Astrocyte (in vitro differentiated cells and primary cell): ENCODE measurements at regions not wholly inside any gene's neighbourhood (a gene's known extent, or its start where the extent isn't known, plus 50 kb on each side); places are given as distances from the start of the nearest gene placed in this dataset.

Experiments used
- DNase-seq: peaks from one replicate; pipeline ENCODE4 v3.0.0-alpha.2; 2010; ENCODE audit warnings: low read depth
- FAIRE-seq: peaks from 2 replicates; lab custom pipeline; 2011; peaks lifted over from hg19 to GRCh38; lab: Jason Lieb, UNC
- H2AFZ ChIP-seq: 2 replicates; pipeline ENCODE4 v1.6.0; 2012; ENCODE audit warnings: low read depth, low read length, inconsistent platforms
- H3K27ac ChIP-seq: 2 replicates; pipeline ENCODE4 v1.5.1; 2011; ENCODE audit warnings: low read depth, low read length, inconsistent platforms
- H3K27me3 ChIP-seq: 2 replicates; pipeline ENCODE4 v1.6.0; 2011; ENCODE audit warnings: low read length, inconsistent platforms; ENCODE audit not compliant: insufficient read depth
- H3K36me3 ChIP-seq: 2 replicates; pipeline ENCODE4 v1.5.1; 2011; ENCODE audit warnings: low read length, inconsistent platforms; ENCODE audit not compliant: insufficient read depth
- H3K4me1 ChIP-seq: 2 replicates; pipeline ENCODE4 v1.5.1; 2011; ENCODE audit warnings: low read length, inconsistent platforms; ENCODE audit not compliant: insufficient read depth
- H3K4me2 ChIP-seq: 2 replicates; pipeline ENCODE4 v1.6.0; 2012; ENCODE audit warnings: low read length, inconsistent platforms
- H3K4me3 ChIP-seq: 2 replicates; pipeline ENCODE4 v1.5.1; 2011; ENCODE audit warnings: low read depth, mild to moderate bottlenecking, low read length, inconsistent platforms; ENCODE audit not compliant: insufficient read depth
- H3K79me2 ChIP-seq: 2 replicates; pipeline ENCODE4 v1.6.0; 2012; ENCODE audit warnings: mild to moderate bottlenecking, low read length, inconsistent platforms; ENCODE audit not compliant: insufficient read depth
- H3K9ac ChIP-seq: 2 replicates; pipeline ENCODE4 v1.6.0; 2012; ENCODE audit warnings: mild to moderate bottlenecking, low read length, inconsistent platforms
- H3K9me3 ChIP-seq: 2 replicates; pipeline ENCODE4 v1.5.1; 2012; ENCODE audit warnings: low read depth, mild to moderate bottlenecking, low read length, inconsistent platforms; ENCODE audit not compliant: insufficient read depth
- H4K20me1 ChIP-seq: 2 replicates; pipeline ENCODE4 v1.6.0; 2012; ENCODE audit warnings: low read length, inconsistent platforms; ENCODE audit not compliant: insufficient read depth
- H3K27ac Mint-ChIP-seq: one replicate; pipeline ENCODE4 v1.8.0; 2021; ENCODE audit warnings: mild to moderate bottlenecking, mixed read lengths; ENCODE audit not compliant: unreplicated experiment
- H3K27me3 Mint-ChIP-seq: one replicate; pipeline ENCODE4 v1.8.0; 2021; ENCODE audit warnings: low read depth, mixed read lengths; ENCODE audit not compliant: unreplicated experiment
- H3K36me3 Mint-ChIP-seq: one replicate; pipeline ENCODE4 v1.8.0; 2021; ENCODE audit warnings: low read depth, mixed read lengths; ENCODE audit not compliant: unreplicated experiment
- H3K4me1 Mint-ChIP-seq: one replicate; pipeline ENCODE4 v1.8.0; 2021; ENCODE audit warnings: low read depth, mixed read lengths; ENCODE audit not compliant: unreplicated experiment
- H3K4me3 Mint-ChIP-seq: one replicate; pipeline ENCODE4 v1.8.0; 2021; ENCODE audit warnings: mild to moderate bottlenecking, moderate library complexity, mixed read lengths; ENCODE audit not compliant: unreplicated experiment
- H3K9me3 Mint-ChIP-seq: one replicate; pipeline ENCODE4 v1.8.0; 2021; ENCODE audit warnings: mild to moderate bottlenecking, mixed read lengths; ENCODE audit not compliant: unreplicated experiment
- CTCF ChIP-seq: IDR thresholded peaks from 2 replicates; pipeline ENCODE4 v1.5.1; 2011; ENCODE audit warnings: low read depth, mild to moderate bottlenecking, inconsistent platforms, low read length, moderate library complexity; ENCODE audit not compliant: insufficient read depth
- EZH2 ChIP-seq: IDR thresholded peaks from 2 replicates; pipeline ENCODE4 v1.6.1; 2012; ENCODE audit warnings: mild to moderate bottlenecking, low read length, inconsistent platforms; ENCODE audit not compliant: insufficient read depth

GRCh38 chr6:77136086-77136485 is 327.2 kb downstream of the HTR1B start:
- H3K9me3 Mint-ChIP-seq = no peaks in the 10 kb centered on the region

GRCh38 chr6:77133031-77133430 is 330.3 kb downstream of the HTR1B start:
- H3K27me3 ChIP-seq = no peaks in the 10 kb centered on the region
- FAIRE-seq (no peak), DNase-seq (no peak)
- TF ChIP-seq EZH2 (no peak), CTCF (no peak)
- Mint-ChIP-seq H3K27me3 (no peaks in the 10 kb centered on the region), H3K4me1 (no peaks in the 10 kb centered on the region), H3K9me3 (no peaks in the 10 kb centered on the region), H3K4me3 (no peak overlapping the region), H3K27ac (no peak overlapping the region), H3K36me3 (peaks cover 6% of the 10 kb centered on the region)
- no peaks in the 10 kb centered on the region for H4K20me1 ChIP-seq
- no peak overlapping the region for H3K27ac ChIP-seq
- H3K36me3 ChIP-seq = no peaks in the 10 kb centered on the region
- H3K79me2 ChIP-seq = no peaks in the 10 kb centered on the region
- H3K9ac ChIP-seq = no peak overlapping the region
- no peak overlapping the region for H3K4me3 ChIP-seq
- H3K9me3 ChIP-seq = no peaks in the 10 kb centered on the region
- no peak overlapping the region for H3K4me2 ChIP-seq
- no peaks in the 10 kb centered on the region for H3K4me1 ChIP-seq
- no peak overlapping the region for H2AFZ ChIP-seq

More at GRCh38 chr6:77136086-77136485, 327.2 kb downstream of the HTR1B start:
- H3K36me3 ChIP-seq = no peaks in the 10 kb centered on the region
- H3K27ac Mint-ChIP-seq = no peak overlapping the region
- H3K4me1 ChIP-seq = no peaks in the 10 kb centered on the region
- H3K9me3 ChIP-seq = no peaks in the 10 kb centered on the region
- H3K27ac ChIP-seq = peak overlapping the region; percentile 18
- no peaks in the 10 kb centered on the region for H3K27me3 ChIP-seq
- no peaks in the 10 kb centered on the region for H3K27me3 Mint-ChIP-seq
- no peak overlapping the region for H3K4me2 ChIP-seq
- TF ChIP-seq CTCF = no peak
- no peak for TF ChIP-seq EZH2
- H3K36me3 Mint-ChIP-seq = no peaks in the 10 kb centered on the region
- no peak overlapping the region for H3K4me3 Mint-ChIP-seq
- H3K9ac ChIP-seq = no peak overlapping the region
- no peaks in the 10 kb centered on the region for H3K4me1 Mint-ChIP-seq
- H3K79me2 ChIP-seq = no peaks in the 10 kb centered on the region
- H3K4me3 ChIP-seq = no peak overlapping the region
- DNase-seq (peak; percentile 37), FAIRE-seq (no peak)
- no peak overlapping the region for H2AFZ ChIP-seq
- H4K20me1 ChIP-seq = no peaks in the 10 kb centered on the region

- Mint-ChIP-seq H3K27ac (no peak overlapping the region), H3K9me3 (peaks cover 1% of the 10 kb centered on the region), H3K4me1 (no peaks in the 10 kb centered on the region), H3K36me3 (peaks cover 10% of the 10 kb centered on the region), H3K4me3 (no peak overlapping the region), H3K27me3 (no peaks in the 10 kb centered on the region)
- Histone ChIP-seq H3K9ac (no peak overlapping the region), H3K79me2 (no peaks in the 10 kb centered on the region), H3K4me2 (no peak overlapping the region), H2AFZ (no peak overlapping the region), H3K27me3 (no peaks in the 10 kb centered on the region), H4K20me1 (no peaks in the 10 kb centered on the region), H3K36me3 (no peaks in the 10 kb centered on the region), H3K9me3 (no peaks in the 10 kb centered on the region), H3K4me3 (no peak overlapping the region), H3K27ac (no peak overlapping the region), H3K4me1 (no peaks in the 10 kb centered on the region)
- no peak for DNase-seq
- FAIRE-seq = no peak
- TF ChIP-seq EZH2 (no peak), CTCF (no peak)
Observed at GRCh38 chr6:77131426-77131825, 331.9 kb downstream of the HTR1B start.
